K562 (cell line): ENCODE measurements at regions not wholly inside any gene's neighbourhood (a gene's known extent, or its start where the extent isn't known, plus 50 kb on each side); places are given as distances from the start of the nearest gene placed in this dataset.

Experiments used
- ATAC-seq: fragments of 200-7000 bp; cut with Tn5 transposase; 3 replicates; pipeline ENCODE4 v1.9.1; 2020; ENCODE audit warnings: moderate library complexity
- BruUV-seq: library from RNA; stranded (reverse); fragments of 400-500 nt; replicated peaks from 2 replicates; lab custom pipeline; 2021; lab: Mats Ljungman, UMichigan
- CTCF ChIA-PET: fragments of 300-600 bp; formaldehyde crosslinking; extraction: SDS; loops from one replicate; lab custom pipeline; 2021; ENCODE audit warnings: low intra/inter-chr PET ratio; lab: Yijun Ruan, JAX
- POLR2A ChIA-PET: fragments of 300-600, 350-650 bp; sonication (Branson Sonifier 250); formaldehyde crosslinking; extraction: SDS; loops from one replicate; lab custom pipeline; 2021; ENCODE audit warnings: antibody characterized with exemption, inconsistent platforms; lab: Yijun Ruan, JAX
- DNase-seq, 4 experiments: peaks; one replicate each; pipeline versions ENCODE4 v3.0.0 to v3.0.0-alpha.2; 2011 to 2018; ENCODE audit warnings: low spot score in 3 of 4, mixed read lengths in 3 of 4; ENCODE audit errors: extremely low read depth in 1 of 4
- FAIRE-seq: peaks from 2 replicates; lab custom pipeline; 2011; peaks lifted over from hg19 to GRCh38; lab: Jason Lieb, UNC
- H2AFZ ChIP-seq: 2 replicates; pipeline ENCODE4 v1.6.0; 2011; ENCODE audit warnings: low read depth, low read length, control low read depth, inconsistent platforms
- H3K27ac ChIP-seq: fragments of 200-600 bp; 3 replicates; pipeline ENCODE4 v1.8.0; 2011; ENCODE audit warnings: low read depth, mild to moderate bottlenecking, control low read depth, inconsistent platforms, low read length, moderate library complexity, mixed read lengths; ENCODE audit errors: extremely low read depth
- H3K27me3 ChIP-seq, 2 experiments: fragments of 300-600 bp in 1 of 2; 2 replicates in 1 of 2; 3 replicates in 1 of 2; pipeline versions ENCODE4 v1.6.0 to v1.8.0; 2011; ENCODE audit warnings: inconsistent platforms in 2 of 2, low read length in 2 of 2, mild to moderate bottlenecking in 1 of 2, mixed read lengths in 1 of 2, moderate library complexity in 1 of 2; ENCODE audit not compliant: control insufficient read depth in 2 of 2, insufficient read depth in 2 of 2
- H3K36me3 ChIP-seq: fragments of 300-600 bp; 3 replicates; pipeline ENCODE4 v1.8.0; 2011; ENCODE audit warnings: mild to moderate bottlenecking, low read length, inconsistent platforms; ENCODE audit not compliant: control insufficient read depth, insufficient read depth
- H3K4me1 ChIP-seq, 2 experiments: fragments of 200-600 bp in 1 of 2; replicated peaks in 1 of 2; 2 replicates in 1 of 2; 3 replicates in 1 of 2; pipeline versions ENCODE4 v1.5.1 to v1.8.0; 2011; ENCODE audit warnings: inconsistent platforms in 2 of 2, low read length in 2 of 2, mild to moderate bottlenecking in 1 of 2, mixed read lengths in 1 of 2, moderate library complexity in 1 of 2; ENCODE audit not compliant: control insufficient read depth in 2 of 2, insufficient read depth in 2 of 2
- H3K4me2 ChIP-seq: 2 replicates; pipeline ENCODE4 v1.6.1; 2011; ENCODE audit warnings: low read length, control low read depth, inconsistent platforms, mixed read lengths; ENCODE audit not compliant: insufficient read depth
- H3K4me3 ChIP-seq: fragments of 200-600 bp; sonication (generic), shearing (Covaris generic); 2 replicates; pipeline ENCODE4 v1.5.1; 2016; ENCODE audit warnings: control low read depth, inconsistent platforms
- H3K79me2 ChIP-seq: fragments of 200-600 bp; 3 replicates; pipeline ENCODE4 v1.8.0; 2011; ENCODE audit warnings: low read length, inconsistent platforms; ENCODE audit not compliant: control insufficient read depth, insufficient read depth
- H3K9ac ChIP-seq, 2 experiments: 2 replicates each; pipeline versions ENCODE4 v1.6.0 to v1.6.1; 2011; ENCODE audit warnings: low read depth in 2 of 2, low read length in 2 of 2, control low read depth in 1 of 2, inconsistent platforms in 1 of 2, mild to moderate bottlenecking in 1 of 2, mixed read lengths in 1 of 2; ENCODE audit not compliant: insufficient read depth in 1 of 2
- H3K9me1 ChIP-seq: one replicate; pipeline ENCODE4 v1.6.0; 2011; ENCODE audit warnings: inconsistent platforms, mild to moderate bottlenecking, low read length, moderate library complexity; ENCODE audit not compliant: control insufficient read depth, insufficient read depth
- H3K9me3 ChIP-seq: replicated peaks from 2 replicates; pipeline ENCODE4 v1.5.1; 2011; ENCODE audit warnings: low read depth, low read length, inconsistent platforms; ENCODE audit not compliant: control insufficient read depth, insufficient read depth
- H4K20me1 ChIP-seq: replicated peaks from 2 replicates; pipeline ENCODE4 v1.6.1; 2011; ENCODE audit warnings: low read length, inconsistent platforms, mixed read lengths; ENCODE audit not compliant: control insufficient read depth, insufficient read depth
- CHD4 ChIP-seq: fragments of 200-600 bp; sonication (generic); IDR thresholded peaks from 3 replicates; pipeline ENCODE4 v1.6.1; 2012; ENCODE audit warnings: low read depth, mild to moderate bottlenecking, mixed read lengths, low read length, inconsistent platforms; ENCODE audit not compliant: insufficient read depth, insufficient replicate concordance, poor library complexity, severe bottlenecking
- CREB5 ChIP-seq: fragments of 250-450 bp; sonication (Bioruptor Pico); IDR thresholded peaks from 2 replicates; pipeline ENCODE4 v1.5.0; 2020; ENCODE audit warnings: mild to moderate bottlenecking
- E2F1 ChIP-seq: sonication (generic); formaldehyde crosslinking; IDR thresholded peaks from 2 replicates; pipeline ENCODE4 v1.8.1; 2023; ENCODE audit warnings: mild to moderate bottlenecking, missing genetic modification reagents, moderate library complexity
- GTF2F1 ChIP-seq: IDR thresholded peaks from 2 replicates; pipeline ENCODE4 v1.6.1; 2011; ENCODE audit warnings: low read depth, low read length, improper control_type of control experiment
- HCFC1 ChIP-seq: IDR thresholded peaks from 2 replicates; pipeline ENCODE4 v1.6.1; 2012; ENCODE audit warnings: low read depth, low read length, improper control_type of control experiment
- HNRNPUL1 ChIP-seq: fragments of 200-400 bp; formaldehyde crosslinking; IDR thresholded peaks from 2 replicates; pipeline ENCODE4 v1.6.1; 2017; ENCODE audit warnings: low read length
- SIRT6 ChIP-seq: IDR thresholded peaks from one replicate; pipeline ENCODE4 v1.6.1; 2012; ENCODE audit warnings: low read depth, mild to moderate bottlenecking, control low read depth, inconsistent platforms, low read length, moderate library complexity
- STAT5A ChIP-seq: IDR thresholded peaks from 2 replicates; pipeline ENCODE4 v1.6.1; 2012; ENCODE audit warnings: low read length, inconsistent platforms, borderline replicate concordance
- TCF15 ChIP-seq: fragments of 250-450 bp; sonication (Bioruptor Pico); IDR thresholded peaks from 2 replicates; pipeline ENCODE4 v1.8.0; 2022; ENCODE audit warnings: moderate library complexity, mild to moderate bottlenecking, inconsistent platforms
- TFAP4 ChIP-seq: sonication (generic); formaldehyde crosslinking; IDR thresholded peaks from 2 replicates; pipeline ENCODE4 v1.8.0; 2022; ENCODE audit warnings: missing genetic modification reagents, mild to moderate bottlenecking, moderate library complexity, borderline replicate concordance
- ZBED1 ChIP-seq: IDR thresholded peaks from 2 replicates; pipeline ENCODE4 v1.6.1; 2014
- ZNF347 ChIP-seq: fragments of 450-650 bp; formaldehyde crosslinking; IDR thresholded peaks from 2 replicates; pipeline ENCODE4 v1.4.0; 2020; ENCODE audit warnings: low read depth, mild to moderate bottlenecking, moderate library complexity
- ZNF79 ChIP-seq: fragments of 250-450 bp; sonication (Bioruptor Pico); IDR thresholded peaks from 2 replicates; pipeline ENCODE4 v1.4.0; 2020; ENCODE audit warnings: low read depth, mild to moderate bottlenecking, moderate library complexity
- ZSCAN32 ChIP-seq: fragments of 450-650 bp; formaldehyde crosslinking; IDR thresholded peaks from 2 replicates; pipeline ENCODE4 v1.4.0; 2020; ENCODE audit warnings: mild to moderate bottlenecking, moderate library complexity
- WGBS: fragments of 100-300 bp; shearing (Covaris generic); methylation state at CpG from one replicate; pipeline ENCODE4 v1.1.6; 2016; ENCODE audit warnings: low coverage, mixed read lengths; ENCODE audit not compliant: insufficient coverage; ENCODE audit errors: missing lambda C conversion rate; 5-methylcytosine and 5-hydroxymethylcytosine counted together
- in situ Hi-C: fragments of 300-500 bp; cut with MboI; formaldehyde crosslinking; loops from 4 replicates; pipeline ENCODE4 v1.15.0; 2018; ENCODE audit warnings: inconsistent platforms, mixed read lengths
- intact Hi-C: fragments of 100-400 bp; cut with micrococcal nuclease; formaldehyde crosslinking; loops from 2 replicates; pipeline ENCODE4 v1.14.2; 2022

GRCh38 chr14:59093902-59094301, 94.6 kb upstream of the DAAM1 start:
- no peak overlapping the region for H3K4me2 ChIP-seq
- H3K9me3 ChIP-seq = no peaks in the 10 kb centered on the region
- no TSS peak for BruUV-seq
- FAIRE-seq = no peak
- H4K20me1 ChIP-seq = no peaks in the 10 kb centered on the region
- ChIA-PET CTCF (interaction anchor here (0.6 kb wide), 1 partner anchor 671 kb away, joined by 3 read pairs; no protein-coding TSS in a partner anchor), POLR2A (no interaction called here)
- H3K4me1 ChIP-seq = no peaks in the 10 kb centered on the region
- H3K36me3 ChIP-seq = no peaks in the 10 kb centered on the region
- no peak overlapping the region for H3K4me3 ChIP-seq
- no peak for ATAC-seq
- intact Hi-C loops = no loop called here
- no peak overlapping the region for H3K9ac ChIP-seq
- H3K27me3 ChIP-seq = peaks cover 0 to 4% of the 10 kb centered on the region in 2 experiments; a peak in 1 of 5 replicates
- H3K79me2 ChIP-seq = no peaks in the 10 kb centered on the region
- 0% methylated on average over 7 of the region's 7 CpGs for WGBS
- TF ChIP-seq ZSCAN32 (no peak), HNRNPUL1 (no peak), STAT5A (no peak), ZNF79 (CRISPR knock-in tag) (no peak), ZBED1 (no peak), TCF15 (CRISPR knock-in tag) (no peak), SIRT6 (no peak)
- DNase-seq = no peak
- H3K27ac ChIP-seq = no peak overlapping the region
- in situ Hi-C loops = no loop called here
- no peaks in the 10 kb centered on the region for H3K9me1 ChIP-seq
- no peak overlapping the region for H2AFZ ChIP-seq

- Histone ChIP-seq H3K9me1 (no peaks in the 10 kb centered on the region), H3K9me3 (no peaks in the 10 kb centered on the region), H2AFZ (no peak overlapping the region), H3K4me1 (no peaks in the 10 kb centered on the region), H3K4me2 (no peak overlapping the region), H3K9ac (no peak overlapping the region), H3K27me3 (peaks cover 0 to 4% of the 10 kb centered on the region in 2 experiments; a peak in 1 of 5 replicates), H3K79me2 (no peaks in the 10 kb centered on the region), H4K20me1 (no peaks in the 10 kb centered on the region), H3K36me3 (no peaks in the 10 kb centered on the region), H3K27ac (no peak overlapping the region), H3K4me3 (no peak overlapping the region)
- DNase-seq (no peak), FAIRE-seq (no peak), ATAC-seq (no peak)
- intact Hi-C loops = no loop called here
- in situ Hi-C loops = no loop called here
- no TSS peak for BruUV-seq
- CTCF ChIA-PET = no interaction called here
- WGBS = 5% methylated on average over 2 of the region's 2 CpGs
- POLR2A ChIA-PET = no interaction called here
- TF ChIP-seq ZNF347 (CRISPR knock-in tag) (no peak), CHD4 (no peak), E2F1 (no peak), TFAP4 (CRISPR knock-in tag) (no peak), HCFC1 (no peak), GTF2F1 (no peak), CREB5 (CRISPR knock-in tag) (no peak)
These were observed 92.2 kb upstream of the DAAM1 start for GRCh38 chr14:59096303-59096702.
